HL-60 (cell line): ENCODE measurements at regions not wholly inside any gene's neighbourhood (a gene's known extent, or its start where the extent isn't known, plus 50 kb on each side); places are given as distances from the start of the nearest gene placed in this dataset.

Source experiments
- GABPA ChIP-seq: IDR thresholded peaks from 2 replicates; pipeline ENCODE4 v1.6.1; 2012; ENCODE audit warnings: low read depth
- POLR2AphosphoS5 ChIP-seq: IDR thresholded peaks from 2 replicates; pipeline ENCODE4 v1.6.1; 2012; ENCODE audit warnings: low read depth
- SPI1 ChIP-seq: IDR thresholded peaks from 2 replicates; pipeline ENCODE4 v1.6.1; 2012; ENCODE audit warnings: low read depth, mild to moderate bottlenecking, borderline replicate concordance
- TF ChIP-seq, protein P1 (sequence below): IDR thresholded peaks from one replicate; pipeline ENCODE4 v1.5.1; 2011; ENCODE audit warnings: low read length, control low read depth, inconsistent platforms; ENCODE audit not compliant: insufficient read depth
- TF ChIP-seq, protein P2 (sequence below): IDR thresholded peaks from 2 replicates; pipeline ENCODE4 v1.6.1; 2012; ENCODE audit warnings: low read depth; ENCODE audit not compliant: insufficient replicate concordance

DNA sequence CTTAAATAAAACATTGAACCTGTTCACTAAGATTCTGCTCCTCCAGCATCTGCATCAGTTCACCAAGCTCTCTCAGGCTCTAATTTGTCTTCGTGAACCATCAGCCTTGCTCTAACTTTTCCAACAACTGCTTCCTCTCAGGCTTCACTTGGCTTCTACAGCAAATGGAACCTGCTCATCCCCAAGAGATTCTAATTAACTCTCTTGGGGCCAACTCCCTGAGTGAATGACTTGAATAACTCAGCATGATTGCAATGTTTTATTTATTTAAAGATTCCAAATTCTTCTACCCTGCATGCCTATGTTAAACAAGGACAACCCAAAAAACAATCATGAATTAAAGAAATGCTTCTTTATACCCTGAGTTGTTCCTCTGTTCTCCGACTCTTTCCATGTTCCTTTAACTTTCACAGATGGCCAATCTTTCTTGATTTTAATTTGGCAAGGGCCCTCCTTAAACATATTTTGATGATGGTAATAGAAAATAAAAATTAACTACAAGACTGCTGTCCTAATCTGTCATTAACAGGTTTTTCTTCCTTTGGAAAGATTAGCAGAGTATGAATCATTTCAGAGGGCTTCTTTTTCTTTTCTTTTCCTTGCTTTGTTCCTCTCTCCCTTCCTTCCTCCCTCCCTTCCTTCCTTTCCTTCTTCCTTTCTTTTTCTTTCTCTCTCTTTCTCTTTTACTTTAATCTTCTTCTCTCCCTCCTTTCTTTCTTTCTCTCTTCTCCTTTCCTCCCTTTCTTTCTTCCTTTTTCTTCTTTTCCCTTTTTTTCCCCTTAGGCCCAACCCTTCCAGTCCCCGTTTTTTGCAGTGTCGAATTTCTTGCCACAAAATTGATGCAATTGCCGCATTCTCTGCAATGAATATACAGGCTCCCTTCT lies 195.0 kb upstream of the RHOBTB1 start:
- TF ChIP-seq, protein P1, sequence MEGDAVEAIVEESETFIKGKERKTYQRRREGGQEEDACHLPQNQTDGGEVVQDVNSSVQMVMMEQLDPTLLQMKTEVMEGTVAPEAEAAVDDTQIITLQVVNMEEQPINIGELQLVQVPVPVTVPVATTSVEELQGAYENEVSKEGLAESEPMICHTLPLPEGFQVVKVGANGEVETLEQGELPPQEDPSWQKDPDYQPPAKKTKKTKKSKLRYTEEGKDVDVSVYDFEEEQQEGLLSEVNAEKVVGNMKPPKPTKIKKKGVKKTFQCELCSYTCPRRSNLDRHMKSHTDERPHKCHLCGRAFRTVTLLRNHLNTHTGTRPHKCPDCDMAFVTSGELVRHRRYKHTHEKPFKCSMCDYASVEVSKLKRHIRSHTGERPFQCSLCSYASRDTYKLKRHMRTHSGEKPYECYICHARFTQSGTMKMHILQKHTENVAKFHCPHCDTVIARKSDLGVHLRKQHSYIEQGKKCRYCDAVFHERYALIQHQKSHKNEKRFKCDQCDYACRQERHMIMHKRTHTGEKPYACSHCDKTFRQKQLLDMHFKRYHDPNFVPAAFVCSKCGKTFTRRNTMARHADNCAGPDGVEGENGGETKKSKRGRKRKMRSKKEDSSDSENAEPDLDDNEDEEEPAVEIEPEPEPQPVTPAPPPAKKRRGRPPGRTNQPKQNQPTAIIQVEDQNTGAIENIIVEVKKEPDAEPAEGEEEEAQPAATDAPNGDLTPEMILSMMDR = no peak
- TF ChIP-seq POLR2AphosphoS5 (no peak), GABPA (no peak), SPI1 (no peak)
- TF ChIP-seq, protein P2, sequence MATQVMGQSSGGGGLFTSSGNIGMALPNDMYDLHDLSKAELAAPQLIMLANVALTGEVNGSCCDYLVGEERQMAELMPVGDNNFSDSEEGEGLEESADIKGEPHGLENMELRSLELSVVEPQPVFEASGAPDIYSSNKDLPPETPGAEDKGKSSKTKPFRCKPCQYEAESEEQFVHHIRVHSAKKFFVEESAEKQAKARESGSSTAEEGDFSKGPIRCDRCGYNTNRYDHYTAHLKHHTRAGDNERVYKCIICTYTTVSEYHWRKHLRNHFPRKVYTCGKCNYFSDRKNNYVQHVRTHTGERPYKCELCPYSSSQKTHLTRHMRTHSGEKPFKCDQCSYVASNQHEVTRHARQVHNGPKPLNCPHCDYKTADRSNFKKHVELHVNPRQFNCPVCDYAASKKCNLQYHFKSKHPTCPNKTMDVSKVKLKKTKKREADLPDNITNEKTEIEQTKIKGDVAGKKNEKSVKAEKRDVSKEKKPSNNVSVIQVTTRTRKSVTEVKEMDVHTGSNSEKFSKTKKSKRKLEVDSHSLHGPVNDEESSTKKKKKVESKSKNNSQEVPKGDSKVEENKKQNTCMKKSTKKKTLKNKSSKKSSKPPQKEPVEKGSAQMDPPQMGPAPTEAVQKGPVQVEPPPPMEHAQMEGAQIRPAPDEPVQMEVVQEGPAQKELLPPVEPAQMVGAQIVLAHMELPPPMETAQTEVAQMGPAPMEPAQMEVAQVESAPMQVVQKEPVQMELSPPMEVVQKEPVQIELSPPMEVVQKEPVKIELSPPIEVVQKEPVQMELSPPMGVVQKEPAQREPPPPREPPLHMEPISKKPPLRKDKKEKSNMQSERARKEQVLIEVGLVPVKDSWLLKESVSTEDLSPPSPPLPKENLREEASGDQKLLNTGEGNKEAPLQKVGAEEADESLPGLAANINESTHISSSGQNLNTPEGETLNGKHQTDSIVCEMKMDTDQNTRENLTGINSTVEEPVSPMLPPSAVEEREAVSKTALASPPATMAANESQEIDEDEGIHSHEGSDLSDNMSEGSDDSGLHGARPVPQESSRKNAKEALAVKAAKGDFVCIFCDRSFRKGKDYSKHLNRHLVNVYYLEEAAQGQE = no peak
